NT2/D1 (cell line): ENCODE measurements at regions not wholly inside any gene's neighbourhood (a gene's known extent, or its start where the extent isn't known, plus 50 kb on each side); places are given as distances from the start of the nearest gene placed in this dataset.

Experiments used
- SUZ12 ChIP-seq: IDR thresholded peaks from 2 replicates; pipeline ENCODE4 v1.6.1; 2011; ENCODE audit not compliant: insufficient read length, insufficient read depth; ENCODE audit errors: extremely low read depth
- YY1 ChIP-seq: IDR thresholded peaks from 2 replicates; pipeline ENCODE4 v1.6.1; 2011; ENCODE audit not compliant: insufficient read length, insufficient read depth
- ZNF274 ChIP-seq: IDR thresholded peaks from 2 replicates; pipeline ENCODE4 v1.6.1; 2011; ENCODE audit warnings: mild to moderate bottlenecking, low read depth, low read length

DNA sequence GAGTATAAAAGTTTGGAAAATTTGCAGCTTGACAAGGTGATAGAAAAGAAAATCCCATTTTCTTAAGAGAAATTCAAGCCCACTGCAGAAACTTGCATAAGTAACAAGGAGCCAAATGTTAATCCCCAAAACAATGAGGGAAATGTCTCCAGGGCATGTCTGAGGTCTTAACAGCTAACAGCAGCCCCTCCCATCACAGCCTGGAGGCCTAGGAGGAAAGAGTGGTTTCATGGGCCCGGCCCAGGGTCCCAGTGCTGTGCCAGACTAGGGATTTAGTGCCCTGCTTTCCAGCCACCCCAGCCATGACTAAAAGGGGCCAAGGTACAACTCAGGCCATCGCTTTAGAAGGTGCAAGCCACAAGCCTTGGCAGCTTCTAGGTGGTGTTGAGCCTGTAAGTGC lies 123.7 kb upstream of the TRPC6 start:
- TF ChIP-seq YY1 (no peak), SUZ12 (no peak), ZNF274 (no peak)
